Lower leg skin (tissue), 3 donors: ENCODE measurements at regions not wholly inside any gene's neighbourhood (a gene's known extent, or its start where the extent isn't known, plus 50 kb on each side); places are given as distances from the start of the nearest gene placed in this dataset.

Source experiments
- CTCF ChIP-seq, 3 donors: fragments of 450-650 bp; IDR thresholded peaks; one replicate each; pipeline ENCODE4 v1.5.1; 2016; ENCODE audit warnings: antibody characterized with exemption in 3 of 3, mild to moderate bottlenecking in 3 of 3, moderate library complexity in 2 of 3
- POLR2A ChIP-seq, 2 donors: fragments of 450-650 bp; IDR thresholded peaks; one replicate each; pipeline ENCODE4 v1.6.1; 2016 to 2017; ENCODE audit warnings: antibody characterized with exemption in 2 of 2, mild to moderate bottlenecking in 1 of 2, moderate library complexity in 1 of 2

- TF ChIP-seq CTCF (IDR thresholded peaks at IDR 0.05) (no peak), POLR2A (IDR thresholded peaks at IDR 0.05) (no peak)
These were observed 109.9 kb upstream of the EGFR start for GRCh38 chr7:54908760-54909438.
